Gastroesophageal sphincter (tissue), 4 donors: ENCODE measurements at regions not wholly inside any gene's neighbourhood (a gene's known extent, or its start where the extent isn't known, plus 50 kb on each side); places are given as distances from the start of the nearest gene placed in this dataset.

ENCODE experiments used
- ATAC-seq: fragments of 150-250 bp; one replicate; pipeline ENCODE4 v1.9.1; 2016; ENCODE audit warnings: mild to moderate bottlenecking, moderate library complexity
- H3K27ac ChIP-seq, 4 donors: fragments of 200-600 bp; sonication (generic) in 3 of 4; 1 replicate in 3 of 4; 2 replicates in 1 of 4; pipeline ENCODE4 v1.5.1; 2016 to 2019
- H3K27me3 ChIP-seq: fragments of 200-600 bp; sonication (generic); one replicate; pipeline ENCODE4 v1.5.1; 2019
- H3K36me3 ChIP-seq, 2 donors: fragments of 200-600 bp; sonication (generic); one replicate each; pipeline ENCODE4 v1.5.1; 2019; ENCODE audit warnings: control low read depth in 1 of 2
- H3K4me1 ChIP-seq, 3 donors: fragments of 200-600 bp; sonication (generic); 1 replicate in 2 of 3; 2 replicates in 1 of 3; pipeline ENCODE4 v1.5.1; 2016 to 2019; ENCODE audit warnings: control low read depth in 2 of 3
- H3K4me3 ChIP-seq, 2 donors: fragments of 200-600 bp; sonication (generic); one replicate each; pipeline ENCODE4 v1.5.1; 2019; ENCODE audit warnings: mild to moderate bottlenecking in 1 of 2, moderate library complexity in 1 of 2
- H3K9me3 ChIP-seq, 3 donors: fragments of 200-600 bp; sonication (generic); one replicate each; pipeline ENCODE4 v1.5.1; 2017 to 2019; ENCODE audit warnings: control low read depth in 2 of 3
- CTCF ChIP-seq, 4 experiments: fragments of 200-600 bp in 2 of 4; fragments of 450-650 bp in 2 of 4; sonication (generic) in 1 of 4; IDR thresholded peaks; one replicate each; pipeline ENCODE4 v1.5.1; 2017 to 2019; ENCODE audit warnings: antibody characterized with exemption in 4 of 4, mild to moderate bottlenecking in 2 of 4, moderate library complexity in 2 of 4
- EP300 ChIP-seq: sonication (generic); formaldehyde crosslinking; IDR thresholded peaks from one replicate; pipeline ENCODE4 v1.6.1; 2017; ENCODE audit warnings: antibody characterized with exemption, mild to moderate bottlenecking
- POLR2A ChIP-seq, 2 donors: fragments of 450-650 bp; IDR thresholded peaks; one replicate each; pipeline ENCODE4 v1.6.1; 2017; ENCODE audit warnings: antibody characterized with exemption in 2 of 2, mild to moderate bottlenecking in 2 of 2, moderate library complexity in 1 of 2
- POLR2AphosphoS5 ChIP-seq: sonication (generic); formaldehyde crosslinking; IDR thresholded peaks from one replicate; pipeline ENCODE4 v1.6.1; 2017; ENCODE audit warnings: antibody characterized with exemption
- WGBS, 2 donors: methylation state at CpG; one replicate each; pipeline ENCODE4 v1.1.5; 2018; ENCODE audit warnings: low coverage in 1 of 2; 5-methylcytosine and 5-hydroxymethylcytosine counted together

- Histone ChIP-seq H3K4me1 (no peaks in the 10 kb centered on the region), H3K4me3 (no peak overlapping the region), H3K27ac (no peak overlapping the region), H3K9me3 (no peaks in the 10 kb centered on the region), H3K36me3 (no peaks in the 10 kb centered on the region), H3K27me3 (no peaks in the 10 kb centered on the region)
- no peak for ATAC-seq
- 43 to 60% methylated on average over 3 of the region's 3 CpGs for WGBS, 2 donors
- no peak for TF ChIP-seq CTCF (IDR thresholded peaks at IDR 0.05)
- TF ChIP-seq EP300 = no peak
- no peak for TF ChIP-seq POLR2AphosphoS5
- no peak for TF ChIP-seq POLR2A (IDR thresholded peaks at IDR 0.05)
These were observed 232.7 kb upstream of the CHRM2 start for GRCh38 chr7:136635751-136636150.

GRCh38 chr7:136618818-136619217 lies 249.6 kb upstream of the CHRM2 start:
- Histone ChIP-seq H3K27ac (no peak overlapping the region), H3K4me3 (no peak overlapping the region), H3K4me1 (no peaks in the 10 kb centered on the region), H3K9me3 (peaks cover 0 to under 1% (median 0%) of the 10 kb centered on the region in 3 donors), H3K36me3 (no peaks in the 10 kb centered on the region), H3K27me3 (no peaks in the 10 kb centered on the region)
- no peak for ATAC-seq
- TF ChIP-seq CTCF (IDR thresholded peaks at IDR 0.05) (no peak), EP300 (no peak), POLR2A (IDR thresholded peaks at IDR 0.05) (no peak), POLR2AphosphoS5 (no peak)

GRCh38 chr7:136617176-136617575 lies 251.3 kb upstream of the CHRM2 start:
- ATAC-seq = no peak
- Histone ChIP-seq H3K36me3 (no peaks in the 10 kb centered on the region), H3K4me3 (no peak overlapping the region), H3K27ac (no peak overlapping the region), H3K9me3 (no peaks in the 10 kb centered on the region), H3K4me1 (no peaks in the 10 kb centered on the region), H3K27me3 (no peaks in the 10 kb centered on the region)
- 55 to 60% methylated on average over 1 to 2 of the region's 2 CpGs for WGBS, 2 donors
- TF ChIP-seq POLR2A (IDR thresholded peaks at IDR 0.05) = no peak
- no peak for TF ChIP-seq CTCF (IDR thresholded peaks at IDR 0.05)
- TF ChIP-seq EP300 = no peak
- TF ChIP-seq POLR2AphosphoS5 = no peak

- TF ChIP-seq POLR2AphosphoS5 (no peak), EP300 (no peak), CTCF (IDR thresholded peaks at IDR 0.05) (no peak), POLR2A (IDR thresholded peaks at IDR 0.05) (no peak)
- no peak for ATAC-seq
- Histone ChIP-seq H3K27ac (no peak overlapping the region), H3K27me3 (no peaks in the 10 kb centered on the region), H3K9me3 (peaks cover 0 to 6% (median 0%) of the 10 kb centered on the region in 3 donors), H3K4me3 (no peak overlapping the region), H3K36me3 (no peaks in the 10 kb centered on the region), H3K4me1 (no peaks in the 10 kb centered on the region)
- 60 to 67% methylated on average over 2 of the region's 2 CpGs for WGBS, 2 donors
These were observed 262.7 kb upstream of the CHRM2 start for GRCh38 chr7:136605532-136606329.

- no peaks in the 10 kb centered on the region for H3K27me3 ChIP-seq
- no peak overlapping the region for H3K4me3 ChIP-seq
- no peak overlapping the region for H3K27ac ChIP-seq
- no peaks in the 10 kb centered on the region for H3K4me1 ChIP-seq
- no peak for TF ChIP-seq POLR2AphosphoS5
- TF ChIP-seq EP300 = no peak
- no peaks in the 10 kb centered on the region for H3K36me3 ChIP-seq
- peaks cover 0 to 15% (median 0%) of the 10 kb centered on the region in 3 donors for H3K9me3 ChIP-seq
- 55 to 83% methylated on average over 2 of the region's 2 CpGs for WGBS, 2 donors
- no peak for ATAC-seq
These were observed 266.7 kb upstream of the CHRM2 start for GRCh38 chr7:136601772-136602171.
